ENCODE measurements at regions not wholly inside any gene's neighbourhood (a gene's known extent, or its start where the extent isn't known, plus 50 kb on each side); places are given as distances from the start of the nearest gene placed in this dataset.

- BruUV-seq (replicated peaks): no TSS peak
- CTCF ChIA-PET (ENCODE audit: low intra/inter-chr PET ratio): no interaction called here
- Histone ChIP-seq H3K9me1 (ENCODE audit: control insufficient read depth, insufficient read depth, low read length) (no peaks in the 10 kb centered on the region), H3K9me3 (replicated peaks; ENCODE audit: control insufficient read depth, insufficient read depth, low read depth, low read length) (no peaks in the 10 kb centered on the region), H3K4me1 (replicated peaks in 1 of 2; ENCODE audit: control insufficient read depth in 2 of 2, insufficient read depth in 2 of 2, low read length in 2 of 2) (peaks cover 3 to 22% of the 10 kb centered on the region in 2 experiments; a peak in 4 of 5 replicates), H3K27me3 (ENCODE audit: control insufficient read depth in 2 of 2, insufficient read depth in 2 of 2, low read length in 2 of 2) (no peaks in the 10 kb centered on the region), H3K36me3 (ENCODE audit: control insufficient read depth, insufficient read depth, low read length) (no peaks in the 10 kb centered on the region), H4K20me1 (replicated peaks; ENCODE audit: control insufficient read depth, insufficient read depth, low read length) (no peaks in the 10 kb centered on the region), H3K27ac (ENCODE audit: extremely low read depth, low read depth, low read length) (no peak overlapping the region), H3K9ac (ENCODE audit: insufficient read depth in 1 of 2, low read depth in 2 of 2, low read length in 2 of 2) (no peak overlapping the region), H3K79me2 (ENCODE audit: control insufficient read depth, insufficient read depth, low read length) (no peaks in the 10 kb centered on the region), H3K4me2 (ENCODE audit: insufficient read depth, low read length) (no peak overlapping the region), H3K4me3 (no peak overlapping the region), H2AFZ (ENCODE audit: low read depth, low read length) (no peak overlapping the region)
- no peak for DNase-seq (ENCODE audit: extremely low read depth in 1 of 4, low spot score in 3 of 4)
- TF ChIP-seq ZNF277 (CRISPR knock-in tag; IDR thresholded peaks at IDR 0.05; ENCODE audit: borderline replicate concordance) (no peak), ZNF583 (CRISPR knock-in tag; IDR thresholded peaks at IDR 0.05) (no peak), SMAD1 (IDR thresholded peaks at IDR 0.05; ENCODE audit: low read depth, low read length, partially characterized antibody) (no peak), IFI16 (CRISPR knock-in tag; IDR thresholded peaks at IDR 0.05) (no peak), EP400 (IDR thresholded peaks at IDR 0.05) (no peak), NCOA6 (IDR thresholded peaks at IDR 0.05) (no peak), EP300 (IDR thresholded peaks at IDR 0.05; ENCODE audit: low read length) (no peak), DACH1 (IDR thresholded peaks at IDR 0.05; ENCODE audit: partially characterized antibody) (no peak), ZNF384 (IDR thresholded peaks at IDR 0.05; ENCODE audit: low read depth, low read length) (no peak), ZKSCAN1 (IDR thresholded peaks at IDR 0.05; ENCODE audit: low read depth, low read length) (no peak), GTF2E2 (tag; IDR thresholded peaks at IDR 0.05) (no peak), SAFB (IDR thresholded peaks at IDR 0.05; ENCODE audit: borderline replicate concordance, low read depth, low read length) (no peak)
- in situ Hi-C loops (cut with MboI): no loop called here
- POLR2A ChIA-PET: no interaction called here
- FAIRE-seq: no peak
- WGBS (ENCODE audit: insufficient coverage, low coverage, missing lambda C conversion rate): 96% methylated on average over 2 of the region's 2 CpGs
- ATAC-seq: no peak
- intact Hi-C loops (cut with micrococcal nuclease): loop anchor here (10.0 kb wide), 1 partner anchor 117 kb away; no protein-coding TSS in a partner anchor
These were observed 215.7 kb downstream of the MREG start for GRCh38 chr2:215797676-215798075.
